T1000 (cell line): ENCODE measurements at regions not wholly inside any gene's neighbourhood (a gene's known extent, or its start where the extent isn't known, plus 50 kb on each side); places are given as distances from the start of the nearest gene placed in this dataset.

Experiments
- DNase-seq: peaks from one replicate; lab custom pipeline; 2025; ENCODE audit warnings: mixed read lengths; lab: John Stamatoyannopoulos, UW

GRCh38 chr4:160831165-160831922 lies 1332.5 kb downstream of the FSTL5 start:
- DNase-seq: no peak

GRCh38 chr4:160835789-160836188 lies 1328.0 kb downstream of the FSTL5 start:
- DNase-seq: no peak

- no peak for DNase-seq
These were observed 1327.4 kb downstream of the FSTL5 start for GRCh38 chr4:160836431-160836830.

- no peak for DNase-seq
These were observed 1317.7 kb downstream of the FSTL5 start for GRCh38 chr4:160846121-160846520.

- DNase-seq: no peak
These were observed 1316.6 kb downstream of the FSTL5 start for GRCh38 chr4:160847228-160847627.

GRCh38 chr4:160848489-160848888 lies 1315.3 kb downstream of the FSTL5 start:
- DNase-seq: no peak

GRCh38 chr4:160848901-160849760 lies 1314.7 kb downstream of the FSTL5 start:
- no peak for DNase-seq

GRCh38 chr4:160864253-160864652 lies 1299.5 kb downstream of the FSTL5 start:
- no peak for DNase-seq

GRCh38 chr4:160869899-160870298 lies 1293.9 kb downstream of the FSTL5 start:
- no peak for DNase-seq

GRCh38 chr4:160872491-160872890 lies 1291.3 kb downstream of the FSTL5 start:
- no peak for DNase-seq

GRCh38 chr4:160877087-160877790 lies 1286.6 kb downstream of the FSTL5 start:
- DNase-seq: no peak

GRCh38 chr4:160880180-160880579 lies 1283.6 kb downstream of the FSTL5 start:
- no peak for DNase-seq

GRCh38 chr4:160887668-160888067 lies 1276.1 kb downstream of the FSTL5 start:
- no peak for DNase-seq

- no peak for DNase-seq
These were observed 1269.7 kb downstream of the FSTL5 start for GRCh38 chr4:160894128-160894527.

- no peak for DNase-seq
These were observed 1269.0 kb downstream of the FSTL5 start for GRCh38 chr4:160894809-160895208.

- DNase-seq: no peak
These were observed 1236.5 kb downstream of the FSTL5 start for GRCh38 chr4:160927311-160927710.

GRCh38 chr4:160928482-160928881 lies 1235.3 kb downstream of the FSTL5 start:
- no peak for DNase-seq

- no peak for DNase-seq
These were observed 1216.1 kb downstream of the FSTL5 start for GRCh38 chr4:160947653-160948052.

GRCh38 chr4:160956875-160957274 lies 1206.9 kb downstream of the FSTL5 start:
- DNase-seq: no peak

- DNase-seq: no peak
These were observed 1193.9 kb downstream of the FSTL5 start for GRCh38 chr4:160969925-160970324.

- no peak for DNase-seq
These were observed 1183.7 kb downstream of the FSTL5 start for GRCh38 chr4:160980091-160980490.

GRCh38 chr4:160981083-160981482 lies 1182.7 kb downstream of the FSTL5 start:
- DNase-seq: no peak

- no peak for DNase-seq
These were observed 1180.8 kb downstream of the FSTL5 start for GRCh38 chr4:160983035-160983434.
